ENCODE measurements at regions not wholly inside any gene's neighbourhood (a gene's known extent, or its start where the extent isn't known, plus 50 kb on each side); places are given as distances from the start of the nearest gene placed in this dataset.
"Not testable (repeated sequence)": the region's sequence is repeated elsewhere in the genome, so short reads cannot be mapped to it uniquely, and the experiment has no call there.

GRCh38 chr16:8048433-8048832 lies 541.9 kb downstream of the TMEM114 start:
- intact Hi-C loops (cut with DNase I), result no loop called here
- H3K27ac ChIP-seq, result no peak overlapping the region

GRCh38 chr16:8047736-8048135 lies 542.6 kb downstream of the TMEM114 start:
- H3K9me3 ChIP-seq, result no peaks in the 10 kb centered on the region
- intact Hi-C loops (cut with DNase I), result no loop called here
- no peak for DNase-seq (ENCODE audit: low spot score in 2 of 2)
- H3K27me3 ChIP-seq, result no peaks in the 10 kb centered on the region
- no peak for TF ChIP-seq CTCF (IDR thresholded peaks at IDR 0.05)
- H3K36me3 ChIP-seq, result no peaks in the 10 kb centered on the region
- no peak overlapping the region for H3K27ac ChIP-seq
- no peaks in the 10 kb centered on the region for H3K4me1 ChIP-seq
- H3K4me3 ChIP-seq, result no peak overlapping the region

More at GRCh38 chr16:8048433-8048832, 541.9 kb downstream of the TMEM114 start:
- Histone ChIP-seq H3K27me3 (no peaks in the 10 kb centered on the region), H3K36me3 (no peaks in the 10 kb centered on the region), H3K9me3 (no peaks in the 10 kb centered on the region), H3K4me1 (no peaks in the 10 kb centered on the region), H3K4me3 (no peak overlapping the region)
- DNase-seq (ENCODE audit: low spot score in 2 of 2), result no peak
- no peak for TF ChIP-seq CTCF (IDR thresholded peaks at IDR 0.05)

GRCh38 chr16:8044796-8045195 lies 545.5 kb downstream of the TMEM114 start:
- no peak for TF ChIP-seq CTCF (IDR thresholded peaks at IDR 0.05)
- no peak overlapping the region for H3K4me3 ChIP-seq
- no peaks in the 10 kb centered on the region for H3K27me3 ChIP-seq
- H3K27ac ChIP-seq, result no peak overlapping the region
- intact Hi-C loops (cut with DNase I), result no loop called here
- DNase-seq (ENCODE audit: low spot score in 2 of 2), result no peak
- no peaks in the 10 kb centered on the region for H3K4me1 ChIP-seq
- H3K36me3 ChIP-seq, result no peaks in the 10 kb centered on the region
- no peaks in the 10 kb centered on the region for H3K9me3 ChIP-seq

GRCh38 chr16:8032406-8032805 lies 557.9 kb downstream of the TMEM114 start:
- Histone ChIP-seq H3K27me3 (no peaks in the 10 kb centered on the region), H3K4me1 (no peaks in the 10 kb centered on the region), H3K4me3 (no peak overlapping the region), H3K27ac (no peak overlapping the region), H3K9me3 (no peaks in the 10 kb centered on the region), H3K36me3 (no peaks in the 10 kb centered on the region)
- no peak for DNase-seq (ENCODE audit: low spot score in 2 of 2)
- TF ChIP-seq CTCF (IDR thresholded peaks at IDR 0.05), result no peak
- intact Hi-C loops (cut with DNase I), result no loop called here

- H3K9me3 ChIP-seq; H3K4me3 ChIP-seq; H3K27me3 ChIP-seq; H3K4me1 ChIP-seq; intact Hi-C loops (cut with DNase I); DNase-seq (ENCODE audit: low spot score in 2 of 2); H3K27ac ChIP-seq; H3K36me3 ChIP-seq: not testable (repeated sequence)
Measured at GRCh38 chr16:8030004-8030403, 560.3 kb downstream of the TMEM114 start.

- TF ChIP-seq CTCF (IDR thresholded peaks at IDR 0.05), result no peak
- no peaks in the 10 kb centered on the region for H3K36me3 ChIP-seq
- H3K27ac ChIP-seq, result no peak overlapping the region
- DNase-seq (ENCODE audit: low spot score in 2 of 2), result no peak
- H3K4me3 ChIP-seq, result no peak overlapping the region
- intact Hi-C loops (cut with DNase I), result no loop called here
- no peaks in the 10 kb centered on the region for H3K27me3 ChIP-seq
- no peaks in the 10 kb centered on the region for H3K9me3 ChIP-seq
- no peaks in the 10 kb centered on the region for H3K4me1 ChIP-seq
Measured at GRCh38 chr16:8026450-8026849, 563.9 kb downstream of the TMEM114 start.
